ENCODE measurements at regions not wholly inside any gene's neighbourhood (a gene's known extent, or its start where the extent isn't known, plus 50 kb on each side); places are given as distances from the start of the nearest gene placed in this dataset.

- TF ChIP-seq CTCF (IDR thresholded peaks at IDR 0.05), result no peak
- no peak for TF ChIP-seq ZFX (IDR thresholded peaks at IDR 0.05; ENCODE audit: borderline replicate concordance)
These were observed 103.1 kb upstream of the MYO10 start for GRCh38 chr5:17039170-17039569.

Data from 22Rv1 (cell line).